ENCODE measurements at regions not wholly inside any gene's neighbourhood (a gene's known extent, or its start where the extent isn't known, plus 50 kb on each side); places are given as distances from the start of the nearest gene placed in this dataset.

- Histone ChIP-seq H3K79me2 (no peaks in the 10 kb centered on the region), H3K9me3 (ENCODE audit: low read depth) (no peaks in the 10 kb centered on the region), H3K27ac (no peak overlapping the region), H2AFZ (no peak overlapping the region), H3K4me3 (no peak overlapping the region), H3K36me3 (replicated peaks; ENCODE audit: insufficient read depth, low read depth) (no peaks in the 10 kb centered on the region), H3K4me2 (no peak overlapping the region), H4K20me1 (ENCODE audit: insufficient read depth, poor library complexity, severe bottlenecking) (no peaks in the 10 kb centered on the region), H3K4me1 (ENCODE audit: insufficient read depth) (no peaks in the 10 kb centered on the region), H3K27me3 (no peaks in the 10 kb centered on the region), H3K9me2 (replicated peaks; ENCODE audit: insufficient read depth) (no peaks in the 10 kb centered on the region)
- TF ChIP-seq CTCF (IDR thresholded peaks at IDR 0.05; ENCODE audit: poor library complexity), result no peak
- no peak for TF ChIP-seq EZH2phosphoT487 (IDR thresholded peaks at IDR 0.05; ENCODE audit: low read depth, severe bottlenecking, unreplicated experiment)
- no peak for TF ChIP-seq EZH2 (IDR thresholded peaks at IDR 0.05; ENCODE audit: borderline replicate concordance)
- no peak for DNase-seq (ENCODE audit: low spot score)
- 100% methylated on average over 1 of the region's 1 CpG for WGBS (ENCODE audit: low lambda C conversion rate, missing lambda C conversion rate)
Measured at GRCh38 chr12:72740064-72740463, 467.9 kb downstream of the TRHDE start.

- TF ChIP-seq EZH2 (IDR thresholded peaks at IDR 0.05; ENCODE audit: borderline replicate concordance) (no peak), CTCF (IDR thresholded peaks at IDR 0.05; ENCODE audit: poor library complexity) (no peak), EZH2phosphoT487 (IDR thresholded peaks at IDR 0.05; ENCODE audit: low read depth, severe bottlenecking, unreplicated experiment) (no peak)
- no peak overlapping the region for H3K4me3 ChIP-seq
- H3K27ac ChIP-seq, result no peak overlapping the region
- DNase-seq (ENCODE audit: low spot score), result no peak
- H3K4me1 ChIP-seq (ENCODE audit: insufficient read depth), result no peaks in the 10 kb centered on the region
- no peaks in the 10 kb centered on the region for H3K36me3 ChIP-seq (replicated peaks; ENCODE audit: insufficient read depth, low read depth)
- H3K9me3 ChIP-seq (ENCODE audit: low read depth), result no peaks in the 10 kb centered on the region
- H3K9me2 ChIP-seq (replicated peaks; ENCODE audit: insufficient read depth), result no peaks in the 10 kb centered on the region
- H4K20me1 ChIP-seq (ENCODE audit: insufficient read depth, poor library complexity, severe bottlenecking), result no peaks in the 10 kb centered on the region
- H3K27me3 ChIP-seq, result no peaks in the 10 kb centered on the region
- H3K4me2 ChIP-seq, result no peak overlapping the region
- H2AFZ ChIP-seq, result no peak overlapping the region
- H3K79me2 ChIP-seq, result no peaks in the 10 kb centered on the region
Measured at GRCh38 chr12:72742568-72742967, 470.4 kb downstream of the TRHDE start.

GRCh38 chr12:72746048-72746447, 473.9 kb downstream of the TRHDE start:
- Histone ChIP-seq H3K9me3 (ENCODE audit: low read depth) (no peaks in the 10 kb centered on the region), H3K27ac (no peak overlapping the region), H3K4me1 (ENCODE audit: insufficient read depth) (no peaks in the 10 kb centered on the region), H3K4me3 (no peak overlapping the region), H3K79me2 (no peaks in the 10 kb centered on the region), H2AFZ (no peak overlapping the region), H3K9me2 (replicated peaks; ENCODE audit: insufficient read depth) (no peaks in the 10 kb centered on the region), H3K36me3 (replicated peaks; ENCODE audit: insufficient read depth, low read depth) (no peaks in the 10 kb centered on the region), H3K4me2 (no peak overlapping the region), H3K27me3 (no peaks in the 10 kb centered on the region), H4K20me1 (ENCODE audit: insufficient read depth, poor library complexity, severe bottlenecking) (no peaks in the 10 kb centered on the region)
- TF ChIP-seq EZH2 (IDR thresholded peaks at IDR 0.05; ENCODE audit: borderline replicate concordance) (no peak), EZH2phosphoT487 (IDR thresholded peaks at IDR 0.05; ENCODE audit: low read depth, severe bottlenecking, unreplicated experiment) (no peak), CTCF (IDR thresholded peaks at IDR 0.05; ENCODE audit: poor library complexity) (no peak)
- DNase-seq (ENCODE audit: low spot score), result no peak
- WGBS (ENCODE audit: low lambda C conversion rate, missing lambda C conversion rate), result 85% methylated on average over 2 of the region's 2 CpGs

Data from hepatocyte (in vitro differentiated cells).